Parathyroid adenoma (tissue), 2 donors: ENCODE measurements at regions not wholly inside any gene's neighbourhood (a gene's known extent, or its start where the extent isn't known, plus 50 kb on each side); places are given as distances from the start of the nearest gene placed in this dataset.

Experiments used
- H2AFZ ChIP-seq: fragments of 300-600 bp; sonication (generic); one replicate; pipeline ENCODE4 v1.7.0; 2017; ENCODE audit warnings: antibody characterized with exemption, mild to moderate bottlenecking
- H3K27ac ChIP-seq: fragments of 300-600 bp; sonication (generic); one replicate; pipeline ENCODE4 v1.7.0; 2017
- H3K27me3 ChIP-seq: fragments of 300-600 bp; sonication (generic); one replicate; pipeline ENCODE4 v1.7.0; 2017; ENCODE audit warnings: low read length; ENCODE audit not compliant: control insufficient read depth, insufficient read depth
- H3K36me3 ChIP-seq: fragments of 300-600 bp; sonication (generic); one replicate; pipeline ENCODE4 v1.7.0; 2017; ENCODE audit warnings: low read length; ENCODE audit not compliant: control insufficient read depth, insufficient read depth
- H3K4me1 ChIP-seq: fragments of 300-600 bp; sonication (generic); one replicate; pipeline ENCODE4 v1.7.0; 2017; ENCODE audit warnings: control low read depth
- H3K4me2 ChIP-seq: fragments of 300-600 bp; sonication (generic); one replicate; pipeline ENCODE4 v1.7.0; 2017; ENCODE audit warnings: low read length
- H3K4me3 ChIP-seq: fragments of 300-600 bp; sonication (generic); one replicate; pipeline ENCODE4 v1.7.0; 2017; ENCODE audit warnings: low read depth, low read length
- H3K79me2 ChIP-seq: fragments of 300-600 bp; sonication (generic); one replicate; pipeline ENCODE4 v1.7.0; 2017; ENCODE audit warnings: control low read depth
- H3K9ac ChIP-seq: fragments of 300-600 bp; sonication (generic); one replicate; pipeline ENCODE4 v1.7.0; 2017; ENCODE audit warnings: mild to moderate bottlenecking
- H3K9me3 ChIP-seq: fragments of 300-600 bp; sonication (generic); one replicate; pipeline ENCODE4 v1.7.0; 2017; ENCODE audit warnings: low read length; ENCODE audit not compliant: control insufficient read depth
- TF ChIP-seq, protein P1 (sequence below): fragments of 300-600 bp; sonication (generic); IDR thresholded peaks from one replicate; pipeline ENCODE4 v1.7.0; 2017; ENCODE audit warnings: antibody characterized with exemption, mild to moderate bottlenecking
- donor health status: primary hyperparathyroidism.

GRCh38 chr11:97279341-97279740, 889.5 kb downstream of the JRKL start:
- Histone ChIP-seq H3K4me1 (no peaks in the 10 kb centered on the region), H3K27me3 (no peaks in the 10 kb centered on the region), H2AFZ (no peak overlapping the region), H3K27ac (no peak overlapping the region), H3K9ac (no peak overlapping the region), H3K79me2 (no peaks in the 10 kb centered on the region), H3K4me3 (no peak overlapping the region), H3K36me3 (no peaks in the 10 kb centered on the region), H3K9me3 (no peaks in the 10 kb centered on the region), H3K4me2 (no peak overlapping the region)
- TF ChIP-seq, protein P1, sequence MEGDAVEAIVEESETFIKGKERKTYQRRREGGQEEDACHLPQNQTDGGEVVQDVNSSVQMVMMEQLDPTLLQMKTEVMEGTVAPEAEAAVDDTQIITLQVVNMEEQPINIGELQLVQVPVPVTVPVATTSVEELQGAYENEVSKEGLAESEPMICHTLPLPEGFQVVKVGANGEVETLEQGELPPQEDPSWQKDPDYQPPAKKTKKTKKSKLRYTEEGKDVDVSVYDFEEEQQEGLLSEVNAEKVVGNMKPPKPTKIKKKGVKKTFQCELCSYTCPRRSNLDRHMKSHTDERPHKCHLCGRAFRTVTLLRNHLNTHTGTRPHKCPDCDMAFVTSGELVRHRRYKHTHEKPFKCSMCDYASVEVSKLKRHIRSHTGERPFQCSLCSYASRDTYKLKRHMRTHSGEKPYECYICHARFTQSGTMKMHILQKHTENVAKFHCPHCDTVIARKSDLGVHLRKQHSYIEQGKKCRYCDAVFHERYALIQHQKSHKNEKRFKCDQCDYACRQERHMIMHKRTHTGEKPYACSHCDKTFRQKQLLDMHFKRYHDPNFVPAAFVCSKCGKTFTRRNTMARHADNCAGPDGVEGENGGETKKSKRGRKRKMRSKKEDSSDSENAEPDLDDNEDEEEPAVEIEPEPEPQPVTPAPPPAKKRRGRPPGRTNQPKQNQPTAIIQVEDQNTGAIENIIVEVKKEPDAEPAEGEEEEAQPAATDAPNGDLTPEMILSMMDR: no peak

GRCh38 chr11:97280347-97280746, 890.5 kb downstream of the JRKL start:
- Histone ChIP-seq H2AFZ (no peak overlapping the region), H3K79me2 (no peaks in the 10 kb centered on the region), H3K4me1 (no peaks in the 10 kb centered on the region), H3K27me3 (no peaks in the 10 kb centered on the region), H3K9me3 (no peaks in the 10 kb centered on the region), H3K9ac (no peak overlapping the region), H3K4me3 (no peak overlapping the region), H3K27ac (no peak overlapping the region), H3K36me3 (no peaks in the 10 kb centered on the region), H3K4me2 (no peak overlapping the region)
- TF ChIP-seq, protein P1: no peak

DNA sequence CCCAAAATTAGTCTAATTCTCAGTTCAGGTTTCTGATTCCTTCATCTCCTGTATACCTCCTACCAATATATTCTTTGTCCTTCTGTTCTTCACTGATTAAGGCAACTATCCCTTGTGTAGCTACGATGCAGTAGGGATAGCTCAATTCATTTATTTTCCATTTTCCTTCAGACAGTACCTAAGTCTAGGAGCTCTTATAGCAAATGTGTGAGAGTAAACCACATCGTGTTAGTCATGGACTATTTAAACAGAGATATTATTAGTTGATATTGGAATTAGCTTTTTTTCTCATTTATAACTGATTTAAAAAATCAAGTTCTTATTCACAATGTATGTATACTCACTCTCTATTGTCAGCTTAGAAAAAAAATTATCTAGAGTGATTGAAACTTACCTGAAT, 900.0 kb downstream of the JRKL start:
- no peaks in the 10 kb centered on the region for H3K79me2 ChIP-seq
- H3K4me1 ChIP-seq: no peaks in the 10 kb centered on the region
- TF ChIP-seq, protein P1: no peak
- H3K4me2 ChIP-seq: no peak overlapping the region
- no peak overlapping the region for H2AFZ ChIP-seq
- no peaks in the 10 kb centered on the region for H3K27me3 ChIP-seq
- H3K4me3 ChIP-seq: no peak overlapping the region
- no peak overlapping the region for H3K9ac ChIP-seq
- no peaks in the 10 kb centered on the region for H3K9me3 ChIP-seq
- H3K27ac ChIP-seq: no peak overlapping the region
- H3K36me3 ChIP-seq: no peaks in the 10 kb centered on the region

GRCh38 chr11:97290464-97291041, 900.7 kb downstream of the JRKL start:
- Histone ChIP-seq H2AFZ (no peak overlapping the region), H3K79me2 (no peaks in the 10 kb centered on the region), H3K4me1 (no peaks in the 10 kb centered on the region), H3K27ac (no peak overlapping the region), H3K36me3 (no peaks in the 10 kb centered on the region), H3K9ac (no peak overlapping the region), H3K4me3 (no peak overlapping the region), H3K4me2 (no peak overlapping the region), H3K27me3 (no peaks in the 10 kb centered on the region), H3K9me3 (no peaks in the 10 kb centered on the region)
- TF ChIP-seq, protein P1: no peak

DNA sequence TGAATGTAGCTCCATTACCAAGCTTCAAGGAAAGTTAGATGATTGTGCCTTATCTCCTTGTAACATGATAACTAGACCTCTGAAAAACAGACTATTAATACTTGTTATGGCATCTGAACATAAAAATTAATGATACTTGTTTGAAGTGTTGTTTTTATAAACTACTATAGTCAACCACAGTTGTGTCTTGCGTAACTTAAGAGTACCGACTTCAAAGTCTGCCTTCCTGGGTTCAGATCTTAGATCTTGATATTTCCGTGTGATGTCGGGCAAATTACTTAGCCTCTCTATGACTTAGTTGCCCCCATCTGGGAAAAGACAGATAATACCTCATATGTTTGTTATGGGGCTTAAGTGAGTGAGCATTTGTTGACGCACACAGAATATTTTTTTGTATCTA, 906.5 kb downstream of the JRKL start:
- Histone ChIP-seq H3K4me1 (no peaks in the 10 kb centered on the region), H3K79me2 (no peaks in the 10 kb centered on the region), H3K4me2 (no peak overlapping the region), H3K9ac (no peak overlapping the region), H3K4me3 (no peak overlapping the region), H3K27ac (no peak overlapping the region), H3K36me3 (no peaks in the 10 kb centered on the region), H2AFZ (no peak overlapping the region), H3K27me3 (no peaks in the 10 kb centered on the region), H3K9me3 (no peaks in the 10 kb centered on the region)
- TF ChIP-seq, protein P1: no peak
